Suprapubic skin (tissue), 4 donors: ENCODE measurements at regions not wholly inside any gene's neighbourhood (a gene's known extent, or its start where the extent isn't known, plus 50 kb on each side); places are given as distances from the start of the nearest gene placed in this dataset.

Experiments
- POLR2A ChIP-seq, 2 donors: fragments of 450-650 bp; IDR thresholded peaks; one replicate each; pipeline ENCODE4 v1.6.1; 2017; ENCODE audit warnings: antibody characterized with exemption in 2 of 2, mild to moderate bottlenecking in 2 of 2, moderate library complexity in 2 of 2
- POLR2AphosphoS5 ChIP-seq, 3 donors: sonication (generic); formaldehyde crosslinking; IDR thresholded peaks; one replicate each; pipeline ENCODE4 v1.6.1; 2017; ENCODE audit warnings: antibody characterized with exemption in 3 of 3
- TF ChIP-seq, protein P1 (sequence below), 2 donors: fragments of 200-600 bp in 1 of 2; fragments of 450-650 bp in 1 of 2; sonication (generic) in 1 of 2; IDR thresholded peaks; one replicate each; pipeline ENCODE4 v1.5.1; 2016 to 2019; ENCODE audit warnings: antibody characterized with exemption in 2 of 2, mild to moderate bottlenecking in 1 of 2, moderate library complexity in 1 of 2

DNA sequence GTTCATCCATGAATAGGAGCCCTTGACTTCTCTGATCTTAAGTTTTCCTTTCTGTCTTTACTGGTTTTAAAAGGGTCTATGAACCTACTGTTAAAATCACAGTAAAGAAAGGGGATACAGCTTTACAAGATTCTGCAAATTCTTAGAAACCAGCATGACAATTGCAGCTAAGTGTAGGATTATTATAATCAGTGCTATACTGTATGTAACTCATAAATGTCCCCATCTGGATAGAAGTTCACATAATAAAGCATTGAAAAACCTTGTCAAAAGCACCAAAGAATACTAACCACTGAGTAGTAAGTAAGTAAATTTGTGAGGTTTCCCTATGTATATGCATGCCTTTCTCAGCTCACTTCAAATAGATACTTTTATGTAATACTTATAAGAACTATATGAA lies 724.6 kb downstream of the CENPC start:
- TF ChIP-seq POLR2A (IDR thresholded peaks at IDR 0.05) (no peak), POLR2AphosphoS5 (IDR thresholded peaks at IDR 0.05) (no peak)
- TF ChIP-seq, protein P1, sequence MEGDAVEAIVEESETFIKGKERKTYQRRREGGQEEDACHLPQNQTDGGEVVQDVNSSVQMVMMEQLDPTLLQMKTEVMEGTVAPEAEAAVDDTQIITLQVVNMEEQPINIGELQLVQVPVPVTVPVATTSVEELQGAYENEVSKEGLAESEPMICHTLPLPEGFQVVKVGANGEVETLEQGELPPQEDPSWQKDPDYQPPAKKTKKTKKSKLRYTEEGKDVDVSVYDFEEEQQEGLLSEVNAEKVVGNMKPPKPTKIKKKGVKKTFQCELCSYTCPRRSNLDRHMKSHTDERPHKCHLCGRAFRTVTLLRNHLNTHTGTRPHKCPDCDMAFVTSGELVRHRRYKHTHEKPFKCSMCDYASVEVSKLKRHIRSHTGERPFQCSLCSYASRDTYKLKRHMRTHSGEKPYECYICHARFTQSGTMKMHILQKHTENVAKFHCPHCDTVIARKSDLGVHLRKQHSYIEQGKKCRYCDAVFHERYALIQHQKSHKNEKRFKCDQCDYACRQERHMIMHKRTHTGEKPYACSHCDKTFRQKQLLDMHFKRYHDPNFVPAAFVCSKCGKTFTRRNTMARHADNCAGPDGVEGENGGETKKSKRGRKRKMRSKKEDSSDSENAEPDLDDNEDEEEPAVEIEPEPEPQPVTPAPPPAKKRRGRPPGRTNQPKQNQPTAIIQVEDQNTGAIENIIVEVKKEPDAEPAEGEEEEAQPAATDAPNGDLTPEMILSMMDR (IDR thresholded peaks at IDR 0.05) = no peak
